ENCODE measurements at regions not wholly inside any gene's neighbourhood (a gene's known extent, or its start where the extent isn't known, plus 50 kb on each side); places are given as distances from the start of the nearest gene placed in this dataset.

GRCh38 chr7:124630395-124630794, 135.2 kb downstream of the GPR37 start:
- no peak overlapping the region for H2AK5ac ChIP-seq (ENCODE audit: insufficient read length, low read length)
- H3K4ac ChIP-seq (ENCODE audit: low read depth, low read length) = no peak overlapping the region
- no peak overlapping the region for H4K5ac ChIP-seq (ENCODE audit: insufficient read length, low read depth, low read length)
- H2AFZ ChIP-seq (ENCODE audit: low read length) = no peak overlapping the region
- H4K8ac ChIP-seq (replicated peaks; ENCODE audit: insufficient read length, low read depth, low read length) = no peak overlapping the region
- peaks cover 4 to 5% of the 10 kb centered on the region in 2 experiments for H3K4me1 Mint-ChIP-seq
- H4K91ac ChIP-seq (ENCODE audit: insufficient read length, low read depth, low read length) = no peak overlapping the region
- H3K56ac ChIP-seq (ENCODE audit: insufficient read length, low read depth, low read length) = no peak overlapping the region
- H3K79me2 ChIP-seq (ENCODE audit: insufficient read depth, low read length) = no peaks in the 10 kb centered on the region
- no peak overlapping the region for H2BK5ac ChIP-seq (ENCODE audit: insufficient read length, low read length)
- H3K27me3 ChIP-seq (ENCODE audit: insufficient read depth, low read length) = no peaks in the 10 kb centered on the region
- H3K27ac Mint-ChIP-seq = no peak overlapping the region
- no peak overlapping the region for H3K18ac ChIP-seq (ENCODE audit: insufficient read length, low read depth, low read length)
- H4K20me1 ChIP-seq (ENCODE audit: control insufficient read depth, insufficient read depth, insufficient read length) = no peaks in the 10 kb centered on the region
- no peaks in the 10 kb centered on the region for H3K4me1 ChIP-seq (ENCODE audit: insufficient read depth, low read length)
- H2BK120ac ChIP-seq (ENCODE audit: low read depth, low read length, poor library complexity, severe bottlenecking) = no peak overlapping the region
- H3K23me2 ChIP-seq (ENCODE audit: insufficient read length, low read depth, low read length, poor library complexity, severe bottlenecking) = no peaks in the 10 kb centered on the region
- TF ChIP-seq CTCF (conservative IDR thresholded peaks at IDR 0.05) = no peak
- H2BK15ac ChIP-seq (ENCODE audit: low read depth, low read length) = no peak overlapping the region
- no peak overlapping the region for H3K23ac ChIP-seq (ENCODE audit: insufficient read length, low read depth, low read length)
- H3K9ac ChIP-seq (ENCODE audit: extremely low read depth, insufficient read length, low read length) = no peak overlapping the region
- no peak overlapping the region for H3T11ph ChIP-seq (ENCODE audit: low read length)
- no peak for DNase-seq
- H3K9me3 ChIP-seq (ENCODE audit: control insufficient read depth, low read depth, low read length) = no peaks in the 10 kb centered on the region
- H2BK12ac ChIP-seq (ENCODE audit: insufficient read length, low read depth, low read length) = no peak overlapping the region
- H3K4me2 ChIP-seq (ENCODE audit: insufficient read depth, insufficient read length, low read length) = no peak overlapping the region
- no peaks in the 10 kb centered on the region for H3K79me1 ChIP-seq (ENCODE audit: insufficient read depth, low read depth, low read length, poor library complexity, severe bottlenecking)
- H3K14ac ChIP-seq (ENCODE audit: insufficient read depth, low read length) = no peak overlapping the region
- no peak overlapping the region for H3K4me3 Mint-ChIP-seq
- no peak overlapping the region for H2BK20ac ChIP-seq (ENCODE audit: low read depth, low read length, poor library complexity, severe bottlenecking)
- H3K9me3 Mint-ChIP-seq = peaks cover 14% of the 10 kb centered on the region in 2 experiments
- H3K27me3 Mint-ChIP-seq (ENCODE audit: low read depth) = no peaks in the 10 kb centered on the region
- WGBS (ENCODE audit: extremely low coverage, insufficient read length, low lambda C conversion rate) = no CpG with 5 or more reads among the region's 3 CpGs
- no peak overlapping the region for H3K27ac ChIP-seq (ENCODE audit: insufficient read length, low read depth, low read length)
- H3K36me3 Mint-ChIP-seq (ENCODE audit: insufficient read depth in 1 of 3, low read depth in 3 of 3) = peaks cover 6 to 29% (median 7%) of the 10 kb centered on the region in 3 experiments

Data from H9 (cell line).